Inferior parietal cortex (tissue), 1 donor: ENCODE measurements at regions not wholly inside any gene's neighbourhood (a gene's known extent, or its start where the extent isn't known, plus 50 kb on each side); places are given as distances from the start of the nearest gene placed in this dataset.
"Not testable (repeated sequence)": the region's sequence is repeated elsewhere in the genome, so short reads cannot be mapped to it uniquely, and the experiment has no call there.

Experiments used
- DNase-seq: peaks from one replicate; pipeline ENCODE4 v3.0.0-alpha.2; 2016; ENCODE audit errors: extremely low spot score

DNA sequence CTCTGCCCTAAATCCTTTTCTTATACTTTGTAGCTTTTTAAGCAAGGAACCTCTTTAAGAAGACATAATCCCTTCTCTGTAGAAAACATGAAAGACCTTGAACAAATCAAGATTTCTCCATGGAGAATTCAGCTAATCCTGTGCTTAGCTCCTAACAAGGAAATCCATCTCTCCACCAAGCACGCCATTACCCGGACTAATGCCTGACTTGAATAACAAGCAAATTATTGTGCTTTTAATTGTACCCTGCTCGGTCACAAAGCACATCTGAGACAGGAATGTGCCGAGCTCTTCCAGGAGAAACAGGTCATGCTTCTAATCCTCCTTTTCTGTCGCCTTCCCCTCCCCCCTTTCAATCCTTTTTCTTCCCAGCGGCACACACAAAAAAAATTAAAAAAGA lies 141.3 kb downstream of the PSAT1 start:
- peak; percentile 20 for DNase-seq

DNA sequence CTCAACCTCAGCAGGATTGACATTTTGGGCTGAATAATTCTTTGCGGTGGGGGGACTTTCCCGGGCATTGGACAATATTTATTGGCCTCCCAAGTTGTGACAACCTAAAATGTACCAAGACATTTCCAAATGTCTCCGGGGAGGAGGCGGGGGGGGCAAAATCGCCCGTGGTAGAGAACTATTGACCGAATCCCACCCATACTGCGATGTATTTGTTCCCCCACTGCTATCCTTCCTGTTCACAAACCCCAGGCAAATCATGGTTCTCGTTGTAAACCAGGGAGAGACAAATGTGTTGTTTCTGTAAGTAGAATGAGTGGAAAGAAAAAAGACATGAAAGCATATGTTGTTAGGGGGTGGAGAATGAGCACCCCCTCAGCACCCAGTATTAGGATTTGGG lies 141.9 kb downstream of the PSAT1 start:
- no peak for DNase-seq

DNA sequence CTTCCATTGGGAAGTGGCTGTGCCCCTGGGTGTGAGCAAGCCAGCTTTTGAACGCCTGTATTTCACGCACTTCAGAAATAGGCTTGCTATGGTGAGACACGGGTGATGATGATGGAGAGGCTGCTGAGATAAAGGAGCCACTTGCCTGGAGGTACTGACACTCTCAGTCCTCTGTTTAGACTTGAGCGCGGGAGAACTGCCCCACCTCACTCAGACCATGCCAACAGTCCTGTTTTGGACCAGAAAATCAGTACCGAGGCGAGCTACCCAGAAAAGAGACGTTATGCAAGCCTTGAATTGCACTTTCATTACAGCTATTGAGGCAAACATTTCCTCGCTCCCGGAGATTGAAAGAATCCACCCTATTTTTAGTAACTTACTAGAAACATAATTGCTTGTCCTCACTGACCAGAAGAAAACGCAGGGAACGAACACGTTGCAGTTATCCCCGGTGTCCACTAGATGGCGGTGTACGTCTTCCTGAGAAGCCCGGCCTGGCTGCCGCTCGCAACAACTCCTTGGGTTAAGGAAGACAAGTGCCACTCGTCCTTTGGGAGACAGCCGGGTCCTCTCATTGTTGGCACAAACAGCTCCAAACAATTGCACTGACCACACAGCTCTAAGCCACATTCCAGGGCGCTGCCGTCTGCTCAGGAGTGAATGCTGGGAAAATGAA lies 142.4 kb downstream of the PSAT1 start:
- DNase-seq = peak; percentile 95

DNA sequence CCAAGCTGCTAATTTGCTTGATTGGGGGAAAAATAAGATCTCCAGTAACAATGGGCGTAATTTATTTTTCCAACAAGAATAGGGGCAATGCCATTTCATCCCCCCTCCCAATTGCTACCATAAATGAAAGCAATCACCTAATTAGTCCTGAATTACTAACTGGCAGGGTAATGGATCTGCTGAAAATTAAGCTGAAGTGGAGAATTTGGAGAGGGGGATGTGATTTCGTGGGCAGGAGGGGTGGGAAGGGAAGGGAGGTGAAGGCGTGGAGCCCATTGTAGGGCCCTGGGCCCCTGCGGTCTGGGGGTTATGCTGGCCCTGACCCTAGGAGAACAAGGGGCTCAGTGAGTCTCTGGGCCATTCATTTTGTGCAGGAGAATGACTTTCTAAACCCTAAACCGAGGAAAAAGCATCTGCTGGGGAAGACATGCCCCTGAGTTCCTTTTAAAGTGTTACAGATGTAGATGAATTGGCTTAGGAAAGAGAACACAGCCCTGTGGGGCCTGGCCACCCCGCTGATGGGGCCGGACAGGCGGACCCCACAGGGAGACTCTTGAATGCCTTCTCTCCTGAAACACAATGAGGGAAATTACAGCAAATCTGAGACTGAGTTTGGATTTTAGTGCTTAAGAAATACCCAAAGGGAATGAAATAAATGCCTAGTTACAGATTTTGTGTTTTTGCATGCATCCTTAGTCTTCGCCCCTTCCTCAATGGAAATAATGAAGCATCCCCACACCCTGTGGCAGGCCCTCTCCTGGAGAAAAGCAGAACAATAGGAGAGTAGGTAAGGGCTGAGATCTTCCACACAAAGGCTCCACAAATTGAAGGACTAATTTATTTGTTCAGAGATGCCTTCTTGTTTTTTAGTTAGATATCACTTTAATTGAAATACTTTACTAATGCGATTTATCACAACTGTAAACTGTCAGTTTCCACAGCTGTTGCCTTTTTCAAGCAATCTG lies 143.2 kb downstream of the PSAT1 start:
- no peak for DNase-seq

DNA sequence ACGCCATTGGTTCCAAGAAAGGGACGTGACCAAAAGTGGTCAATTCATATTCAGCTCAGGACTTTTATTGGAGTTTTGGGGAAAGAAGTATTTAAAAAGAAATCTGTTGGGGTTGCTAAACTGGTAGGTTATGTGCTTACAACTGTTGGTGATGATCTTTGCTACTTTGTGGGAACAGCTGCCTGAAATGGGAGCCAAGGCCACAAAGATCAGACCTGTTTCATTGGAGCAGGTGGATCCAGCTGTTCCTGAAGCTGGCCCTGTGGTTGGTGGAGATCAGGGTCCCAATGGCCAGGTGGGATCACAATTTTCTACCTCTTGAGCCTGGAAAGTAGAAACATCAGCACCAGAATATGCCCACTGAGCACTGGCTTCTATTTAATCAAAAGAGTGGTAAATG lies 144.5 kb downstream of the PSAT1 start:
- DNase-seq = no peak

DNA sequence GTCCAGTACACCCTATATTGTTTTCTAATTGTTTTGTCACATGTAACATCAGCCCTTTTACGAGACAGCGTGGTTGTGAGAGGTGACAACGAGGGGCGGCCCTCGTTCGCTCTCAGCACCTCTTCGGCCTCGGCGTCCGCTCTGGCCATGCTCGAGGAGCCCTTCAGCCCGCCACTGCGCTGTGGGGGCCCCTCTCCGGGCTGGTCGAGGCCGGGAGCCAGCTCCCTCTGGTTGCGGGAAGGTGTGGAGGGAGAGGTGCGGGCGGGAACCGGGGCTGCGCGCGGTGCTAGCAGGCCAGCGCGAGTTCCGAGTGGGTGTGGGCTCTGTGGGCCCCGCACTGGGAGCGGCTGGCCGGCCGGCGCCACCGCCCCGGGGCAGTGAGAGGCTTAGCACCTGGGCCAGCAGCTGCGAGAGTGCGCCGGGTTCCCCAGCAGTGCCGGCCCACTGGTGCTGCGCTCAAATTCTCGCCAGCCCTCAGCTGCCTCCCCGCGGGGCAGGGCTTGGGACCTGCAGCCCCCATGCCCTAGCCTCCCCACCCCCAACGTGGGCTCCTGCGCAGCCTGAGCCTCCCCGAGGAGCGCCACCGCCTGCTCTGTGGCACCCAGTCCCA lies 145.0 kb downstream of the PSAT1 start:
- DNase-seq = no peak

DNA sequence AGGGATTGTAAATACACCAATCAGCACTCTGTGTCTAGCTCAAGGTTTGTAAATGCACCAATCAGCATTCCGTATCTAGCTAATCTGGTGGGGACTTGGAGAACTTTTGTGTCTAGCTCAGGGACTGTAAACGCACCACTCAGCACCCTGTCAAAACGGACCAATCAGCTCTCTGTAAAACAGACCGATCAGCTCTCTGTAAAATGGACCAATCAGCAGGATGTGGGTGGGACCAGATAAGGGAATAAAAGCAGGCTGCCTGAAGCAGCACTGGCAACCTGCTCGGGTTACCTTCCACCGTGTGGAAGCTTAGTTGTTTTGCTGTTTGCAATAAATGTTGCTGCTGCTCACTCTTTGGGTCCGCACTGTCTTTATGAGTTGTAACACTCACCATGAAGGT lies 145.7 kb downstream of the PSAT1 start:
- not testable (repeated sequence) for DNase-seq

DNA sequence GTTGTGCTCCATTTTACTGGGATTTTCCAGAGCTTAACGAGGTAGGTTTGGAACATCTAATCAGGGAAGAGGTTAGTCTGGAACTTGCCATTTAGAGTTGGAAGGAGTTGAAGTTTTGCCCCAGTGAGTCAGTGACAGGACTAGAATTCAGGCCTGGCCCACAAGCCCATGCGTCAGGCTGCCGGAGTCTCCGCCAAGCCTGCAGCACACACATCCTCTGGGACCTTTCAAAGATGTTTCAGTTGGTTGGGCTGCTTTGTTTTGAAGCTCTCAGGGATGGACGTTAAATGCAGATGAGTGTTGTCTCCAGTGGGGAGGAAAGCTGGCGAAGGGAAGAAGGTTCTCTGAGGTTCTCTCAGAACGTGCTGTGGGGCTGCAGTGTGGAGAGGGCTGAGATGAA lies 147.0 kb downstream of the PSAT1 start:
- no peak for DNase-seq

DNA sequence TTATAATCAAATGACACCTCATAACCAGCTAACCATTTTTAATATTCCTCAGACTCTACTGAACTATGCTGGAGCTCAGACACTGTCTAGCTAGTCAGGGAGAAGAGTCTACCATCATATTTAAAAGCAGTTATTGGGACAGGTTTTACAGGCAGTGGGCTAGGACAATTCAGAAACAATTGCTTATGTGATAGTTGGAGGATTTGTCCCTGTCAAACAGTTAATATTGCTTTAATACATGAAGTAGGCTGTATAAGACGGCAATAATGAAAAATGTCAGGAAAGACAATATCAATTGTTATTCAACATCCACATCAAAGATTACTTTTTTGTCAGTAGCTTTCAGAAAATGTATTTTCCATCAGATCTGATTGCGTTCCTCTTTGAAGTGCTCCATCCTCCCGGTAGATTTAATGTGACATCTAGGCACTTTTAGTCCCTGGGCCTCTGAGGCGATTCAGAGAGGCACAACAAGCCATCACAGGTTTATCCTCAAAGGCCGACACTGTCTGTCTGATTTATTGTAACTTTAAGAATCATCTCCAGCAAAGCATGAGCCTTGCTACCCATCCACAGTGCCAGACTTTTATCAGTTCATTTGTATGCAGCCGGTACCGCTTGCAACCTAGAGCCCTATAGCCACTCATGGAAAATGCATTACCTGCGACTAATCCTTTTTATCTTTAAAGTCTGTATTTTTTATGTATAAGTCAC lies 152.2 kb downstream of the PSAT1 start:
- DNase-seq = no peak

DNA sequence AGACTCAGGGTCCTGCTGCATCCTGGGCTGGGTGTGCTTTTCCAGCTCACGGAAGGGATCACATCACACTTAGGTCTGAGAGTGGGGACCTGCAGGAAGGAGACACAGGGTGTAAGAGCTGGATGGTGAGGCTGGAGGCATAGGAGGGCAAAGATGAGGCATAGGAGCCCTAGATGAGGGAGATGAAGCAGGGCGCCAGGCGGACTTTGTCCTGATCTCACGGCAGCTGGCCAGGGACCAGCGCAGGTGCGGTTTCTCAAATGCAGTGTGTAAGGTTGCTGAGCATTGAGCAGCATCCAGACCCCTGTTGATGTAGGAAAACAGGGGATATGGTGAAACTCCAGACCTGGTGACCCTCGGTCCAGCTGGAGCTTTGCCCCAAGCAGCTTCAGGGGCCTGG lies 156.5 kb downstream of the PSAT1 start:
- DNase-seq = no peak

DNA sequence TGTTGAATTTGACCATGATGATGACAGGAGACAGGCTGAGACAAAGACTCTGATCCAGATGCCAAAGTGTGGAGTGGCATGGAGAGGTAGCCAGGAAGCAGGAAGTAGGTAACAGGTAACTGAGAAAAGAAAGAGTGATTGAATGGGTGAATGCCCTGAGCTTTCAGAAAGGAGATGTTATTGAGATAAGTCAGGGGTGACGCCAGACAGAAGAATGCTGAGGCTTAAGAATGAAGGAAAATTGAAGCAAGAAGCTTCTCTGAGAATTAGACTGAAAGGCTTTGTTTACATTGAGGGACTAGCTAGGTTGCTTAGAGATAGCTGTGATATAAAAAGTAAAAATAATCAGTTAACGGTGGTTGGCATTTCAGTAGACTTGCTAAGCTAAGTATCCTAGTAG lies 165.7 kb downstream of the PSAT1 start:
- no peak for DNase-seq

DNA sequence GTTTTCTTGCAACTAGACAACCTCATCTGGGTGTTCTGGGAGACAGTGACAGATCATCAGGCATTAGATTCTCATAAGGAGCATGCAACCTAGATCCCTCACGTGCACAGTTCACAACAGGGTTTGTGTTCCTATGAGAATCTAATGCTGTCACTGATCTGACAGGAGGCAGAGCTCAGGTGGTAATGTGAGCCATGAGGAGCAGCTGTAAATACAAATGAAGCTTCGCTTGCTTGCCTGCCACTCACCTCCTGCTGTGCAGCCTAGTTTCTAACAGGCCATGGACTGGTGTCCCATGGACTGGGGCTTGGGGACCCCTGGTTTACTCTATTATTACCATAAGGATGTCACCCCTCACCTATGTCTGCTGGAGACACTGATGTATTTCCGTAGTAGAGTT lies 166.8 kb downstream of the PSAT1 start:
- DNase-seq = no peak

DNA sequence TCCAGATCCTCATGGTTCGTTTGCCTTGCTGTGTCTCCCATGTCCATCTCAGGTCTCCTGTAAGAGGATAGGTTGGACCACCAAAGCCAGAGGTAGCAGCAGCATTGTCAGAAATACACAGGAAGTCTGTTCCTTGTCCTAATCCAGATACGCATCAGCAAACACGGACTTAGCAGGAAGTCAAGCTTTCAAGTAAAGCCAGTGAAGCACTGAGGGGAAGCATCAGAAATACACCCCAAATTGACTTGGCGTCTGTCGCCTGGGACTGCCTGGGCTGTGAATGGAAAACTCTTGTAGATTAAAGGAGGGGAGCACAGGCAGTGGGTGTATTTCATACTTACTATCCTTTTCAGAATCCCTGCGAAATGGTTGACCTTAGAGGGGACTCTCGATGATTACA lies 171.3 kb downstream of the PSAT1 start:
- no peak for DNase-seq

DNA sequence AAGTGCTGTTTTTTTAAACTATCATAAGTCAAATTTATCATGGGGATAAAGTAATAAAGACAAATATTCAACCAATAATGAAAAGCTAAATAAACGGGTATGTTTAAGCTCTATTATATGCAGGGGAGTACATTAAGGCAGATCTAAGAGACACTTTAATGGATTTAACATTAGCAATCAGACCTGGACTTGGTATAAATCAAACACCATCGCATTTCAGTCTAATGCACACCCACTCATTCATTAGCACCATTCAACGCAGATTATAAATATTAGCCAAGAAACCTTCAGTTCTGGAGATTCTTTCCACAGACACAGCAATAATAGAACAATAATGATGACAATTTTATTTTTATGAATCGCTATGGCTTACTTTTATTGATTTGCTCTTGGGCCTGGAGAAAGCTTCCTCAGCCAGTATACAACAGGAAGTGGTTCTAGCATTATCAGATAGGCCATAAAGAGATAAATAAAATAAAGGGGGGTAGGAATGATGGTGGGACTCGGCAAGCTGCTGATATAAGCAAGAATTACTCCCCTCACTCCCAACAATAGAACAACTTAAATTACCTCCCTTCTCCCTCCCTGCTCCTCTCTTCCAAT lies 172.2 kb downstream of the PSAT1 start:
- no peak for DNase-seq

DNA sequence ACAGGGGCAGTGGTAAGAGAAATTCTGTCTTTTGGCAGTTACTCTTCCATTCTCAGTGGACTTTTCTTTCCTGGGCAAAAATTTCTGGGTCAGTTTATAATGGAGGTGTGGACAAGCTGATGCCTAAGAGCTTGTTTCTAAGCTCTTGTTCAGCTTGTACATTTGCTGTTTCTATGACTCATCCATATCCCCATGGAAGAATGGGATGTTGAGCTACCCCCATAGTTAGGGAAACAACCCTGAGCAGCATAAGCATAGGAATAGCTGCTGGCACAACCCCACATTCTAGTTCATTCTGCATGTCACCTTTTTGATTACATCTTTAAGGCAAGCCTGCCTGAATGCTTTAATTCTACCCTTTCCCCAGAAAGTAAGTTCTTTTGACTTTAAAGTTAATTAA lies 173.3 kb downstream of the PSAT1 start:
- no peak for DNase-seq

DNA sequence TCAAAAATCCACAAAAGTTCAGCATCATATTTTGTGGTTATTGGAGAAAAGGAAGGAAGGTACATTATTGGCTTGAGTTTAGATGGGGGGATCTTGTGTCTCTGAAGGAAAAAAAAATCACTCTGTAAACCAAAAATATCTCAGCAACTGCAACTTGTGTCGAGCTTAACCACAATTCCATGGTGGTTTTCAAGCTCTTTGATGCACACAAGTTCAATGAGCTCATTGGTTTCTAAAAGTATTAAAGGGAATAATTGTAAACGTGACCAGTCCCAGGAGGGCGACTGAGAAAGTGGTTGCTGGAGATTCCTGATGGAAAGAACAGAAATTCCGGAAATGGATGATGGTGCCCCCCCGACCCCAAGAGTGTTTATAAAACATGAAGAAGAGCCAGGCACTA lies 173.8 kb downstream of the PSAT1 start:
- DNase-seq = no peak

DNA sequence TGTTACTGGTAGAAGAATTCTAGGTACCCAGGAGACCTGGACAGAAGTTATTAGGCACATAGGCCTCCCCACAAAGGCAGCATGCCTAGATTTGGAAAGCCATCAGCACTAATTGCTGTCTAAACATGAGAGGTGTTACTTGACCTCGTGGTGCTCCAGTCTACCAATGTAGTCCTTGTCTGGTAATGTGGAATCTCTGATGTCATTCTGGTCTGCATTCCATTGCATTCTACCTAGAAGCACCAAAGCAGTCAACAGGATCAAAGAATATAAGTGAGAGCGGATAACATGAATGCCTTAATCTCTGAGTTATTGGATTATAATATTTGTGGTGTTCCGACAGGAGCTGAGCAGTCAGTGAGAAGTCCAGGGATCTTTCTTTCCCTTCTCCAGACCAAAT lies 175.2 kb downstream of the PSAT1 start:
- DNase-seq = no peak

DNA sequence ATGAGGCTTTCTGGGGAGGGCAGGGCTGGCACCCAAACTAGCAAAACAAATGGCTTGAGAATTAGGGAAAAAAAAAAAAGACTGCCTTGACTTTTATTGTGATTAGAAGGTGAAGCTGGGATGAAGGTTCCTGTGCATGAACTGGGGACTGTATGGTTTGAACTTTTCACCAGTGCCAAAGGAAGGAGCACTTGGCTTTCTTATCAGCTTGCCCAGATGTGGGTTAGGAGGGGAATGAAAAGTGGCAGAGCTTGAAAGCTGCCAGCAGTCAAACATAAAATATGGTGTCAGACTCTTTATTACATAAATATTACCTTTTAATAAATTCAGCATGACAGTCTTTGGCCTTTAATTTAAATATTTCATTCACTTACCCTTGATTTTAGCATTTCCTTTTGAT lies 182.5 kb downstream of the PSAT1 start:
- no peak for DNase-seq

DNA sequence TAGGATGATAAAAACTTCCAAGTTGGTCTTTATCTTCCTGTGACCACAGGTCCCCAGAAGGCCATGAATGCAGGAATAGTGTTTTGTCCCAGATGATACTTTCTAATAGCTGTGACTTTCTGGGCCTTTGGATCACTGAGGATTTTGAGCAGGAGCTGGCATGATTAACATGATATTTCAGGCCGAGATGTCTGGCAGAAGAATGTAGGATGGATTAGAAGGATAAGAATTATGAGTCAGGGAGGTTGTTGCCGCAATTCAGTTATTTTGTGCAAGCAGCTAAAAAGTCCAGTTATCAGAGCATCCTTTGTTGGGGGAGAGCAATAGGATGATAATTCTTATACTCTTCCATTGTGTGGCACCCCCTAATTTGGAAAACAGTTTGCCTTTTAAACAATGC lies 189.7 kb downstream of the PSAT1 start:
- DNase-seq = no peak

DNA sequence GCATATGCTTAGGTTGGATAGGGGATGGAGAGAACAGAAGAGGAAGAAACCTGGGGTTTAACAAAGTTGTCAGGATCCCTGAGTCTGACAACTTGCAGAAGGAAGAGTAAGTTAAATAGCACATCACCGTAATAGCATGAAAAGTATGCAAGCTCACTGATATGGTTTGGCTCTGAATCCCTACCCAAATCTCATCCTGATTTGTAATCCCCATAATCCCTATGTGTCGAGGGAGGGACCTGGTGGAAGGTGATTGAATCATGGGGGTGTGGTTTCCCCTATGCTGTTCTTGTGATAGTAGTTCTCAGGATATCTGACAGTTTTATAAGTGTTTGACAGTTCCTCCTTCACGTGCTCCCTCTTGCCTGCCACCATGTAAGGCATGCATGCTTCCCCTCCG lies 193.3 kb downstream of the PSAT1 start:
- DNase-seq = no peak

DNA sequence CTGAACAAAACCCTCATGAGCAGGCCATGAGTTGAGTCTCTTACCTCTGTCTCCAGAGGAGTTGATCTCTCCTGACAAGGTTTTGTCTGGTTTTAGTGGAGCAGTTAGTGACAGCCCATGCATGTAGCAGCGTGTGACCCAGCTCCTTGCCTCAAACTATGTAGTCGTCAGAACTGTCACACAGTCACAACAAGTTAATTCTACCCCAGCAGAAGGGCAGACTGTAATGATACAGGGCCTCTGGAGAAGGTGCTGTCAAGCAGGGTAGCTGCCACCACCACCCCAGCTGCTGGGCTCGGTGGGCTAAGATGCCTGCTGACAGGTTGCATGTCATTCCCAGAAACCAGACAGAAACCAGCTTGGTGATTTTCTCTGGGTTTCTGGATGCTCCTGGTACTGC lies 194.5 kb downstream of the PSAT1 start:
- no peak for DNase-seq
